Transverse colon (tissue), 4 donors: ENCODE measurements at regions not wholly inside any gene's neighbourhood (a gene's known extent, or its start where the extent isn't known, plus 50 kb on each side); places are given as distances from the start of the nearest gene placed in this dataset.

Source experiments
- DNase-seq: peaks from one replicate; pipeline ENCODE4 v3.0.0-alpha.2; 2019
- H3K27ac ChIP-seq, 4 donors: fragments of 200-600 bp; sonication (generic); 2 replicates each; pipeline ENCODE4 v1.5.1; 2016 to 2018; ENCODE audit warnings: inconsistent platforms in 4 of 4
- H3K27me3 ChIP-seq: fragments of 200-600 bp; sonication (generic); 2 replicates; pipeline ENCODE4 v1.5.1; 2017; ENCODE audit warnings: inconsistent platforms
- H3K36me3 ChIP-seq, 4 donors: fragments of 200-600 bp; sonication (generic); 2 replicates each; pipeline ENCODE4 v1.5.1; 2017 to 2019; ENCODE audit warnings: inconsistent platforms in 4 of 4
- H3K4me1 ChIP-seq, 4 donors: fragments of 200-600 bp; sonication (generic); 2 replicates each; pipeline ENCODE4 v1.5.1; 2017 to 2020; ENCODE audit warnings: inconsistent platforms in 4 of 4
- H3K4me3 ChIP-seq, 4 donors: fragments of 200-600 bp; sonication (generic); 1 replicate in 1 of 4; 2 replicates in 3 of 4; pipeline versions ENCODE4 v1.5.1 to v1.6.1; 2017 to 2019; ENCODE audit warnings: inconsistent platforms in 4 of 4
- H3K9me3 ChIP-seq, 2 donors: fragments of 200-600 bp; sonication (generic); 2 replicates each; pipeline ENCODE4 v1.5.1; 2017 to 2019; ENCODE audit warnings: inconsistent platforms in 2 of 2
- CTCF ChIP-seq, 5 experiments: fragments of 200-600 bp in 3 of 5; fragments of 450-650 bp in 2 of 5; sonication (generic) in 3 of 5; IDR thresholded peaks; 1 replicate in 2 of 5; 2 replicates in 3 of 5; pipeline ENCODE4 v1.5.1; 2016 to 2017; ENCODE audit warnings: antibody characterized with exemption in 5 of 5, inconsistent platforms in 3 of 5, mild to moderate bottlenecking in 2 of 5, moderate library complexity in 1 of 5
- EP300 ChIP-seq: sonication (generic); formaldehyde crosslinking; IDR thresholded peaks from one replicate; pipeline ENCODE4 v1.6.1; 2017; ENCODE audit warnings: antibody characterized with exemption, low read depth
- POLR2A ChIP-seq: fragments of 450-650 bp; IDR thresholded peaks from one replicate; pipeline ENCODE4 v1.6.1; 2016; ENCODE audit warnings: antibody characterized with exemption, mild to moderate bottlenecking, moderate library complexity
- POLR2AphosphoS5 ChIP-seq, 3 donors: sonication (generic); formaldehyde crosslinking; IDR thresholded peaks; one replicate each; pipeline ENCODE4 v1.6.1; 2016; ENCODE audit warnings: antibody characterized with exemption in 3 of 3
- WGBS, 2 donors: methylation state at CpG; one replicate each; pipeline ENCODE4 v1.1.5; 2018; ENCODE audit warnings: low coverage in 1 of 2; 5-methylcytosine and 5-hydroxymethylcytosine counted together
- in situ Hi-C, 4 donors: fragments of 200-750 bp; cut with MboI; loops; one replicate each; pipeline versions ENCODE4 v1.15.0 to v1.15.1; 2017; ENCODE audit warnings: low sequenced_read_pairs in 3 of 4, low pct_ligation_motif_present in 1 of 4, low pct_unique_long_range_greater_than_20kb in 1 of 4
- intact Hi-C: fragments of 100-400 bp; cut with DNase I; formaldehyde crosslinking; loops from one replicate; pipeline ENCODE4 v1.15.1; 2023; ENCODE audit warnings: low total_unique reads

- in situ Hi-C loops: no loop called here
- no peaks in the 10 kb centered on the region for H3K4me1 ChIP-seq
- H3K27me3 ChIP-seq: no peaks in the 10 kb centered on the region
- intact Hi-C loops: no loop called here
- TF ChIP-seq CTCF (IDR thresholded peaks at IDR 0.05) (no peak), POLR2AphosphoS5 (IDR thresholded peaks at IDR 0.05) (no peak), EP300 (no peak), POLR2A (no peak)
- H3K27ac ChIP-seq: no peak overlapping the region
- DNase-seq: no peak
- WGBS, 2 donors: 86% methylated on average over 2 of the region's 2 CpGs; no CpG with 5 or more reads in 1 of the 2 donors
- no peaks in the 10 kb centered on the region for H3K36me3 ChIP-seq
- H3K4me3 ChIP-seq: no peak overlapping the region
- peaks cover 3 to 4% of the 10 kb centered on the region in 2 donors for H3K9me3 ChIP-seq
Observed at GRCh38 chr4:188930822-188931221, 791.6 kb downstream of the TRIML1 start.

GRCh38 chr4:188934320-188934962, 795.2 kb downstream of the TRIML1 start:
- no peaks in the 10 kb centered on the region for H3K36me3 ChIP-seq
- no peak for TF ChIP-seq CTCF (IDR thresholded peaks at IDR 0.05)
- no peak for DNase-seq
- peaks cover 3 to 4% of the 10 kb centered on the region in 2 donors for H3K9me3 ChIP-seq
- WGBS, 2 donors: 57 to 78% methylated on average over 4 to 5 of the region's 5 CpGs
- no peaks in the 10 kb centered on the region for H3K27me3 ChIP-seq
- intact Hi-C loops: no loop called here
- H3K27ac ChIP-seq: no peak overlapping the region
- in situ Hi-C loops: no loop called here
- H3K4me1 ChIP-seq: no peaks in the 10 kb centered on the region
- no peak overlapping the region for H3K4me3 ChIP-seq

GRCh38 chr4:188941524-188942119, 802.4 kb downstream of the TRIML1 start:
- Histone ChIP-seq H3K27me3 (no peaks in the 10 kb centered on the region), H3K9me3 (peaks cover 0 to 4% of the 10 kb centered on the region in 2 donors), H3K27ac (no peak overlapping the region), H3K36me3 (no peaks in the 10 kb centered on the region), H3K4me3 (no peak overlapping the region), H3K4me1 (no peaks in the 10 kb centered on the region)
- intact Hi-C loops: no loop called here
- TF ChIP-seq POLR2A (no peak), CTCF (IDR thresholded peaks at IDR 0.05) (no peak), EP300 (no peak), POLR2AphosphoS5 (IDR thresholded peaks at IDR 0.05) (no peak)
- WGBS, 2 donors: 45 to 52% methylated on average over 3 of the region's 3 CpGs
- no peak for DNase-seq
- in situ Hi-C loops: no loop called here

GRCh38 chr4:188942606-188943005, 803.4 kb downstream of the TRIML1 start:
- Histone ChIP-seq H3K9me3 (peaks cover 0 to 4% of the 10 kb centered on the region in 2 donors), H3K27ac (no peak overlapping the region), H3K4me3 (no peak overlapping the region), H3K27me3 (no peaks in the 10 kb centered on the region), H3K4me1 (no peaks in the 10 kb centered on the region), H3K36me3 (no peaks in the 10 kb centered on the region)
- TF ChIP-seq EP300 (no peak), POLR2AphosphoS5 (IDR thresholded peaks at IDR 0.05) (no peak), POLR2A (no peak), CTCF (IDR thresholded peaks at IDR 0.05) (no peak)
- intact Hi-C loops: no loop called here
- in situ Hi-C loops: no loop called here
- WGBS, 2 donors: 62 to 63% methylated on average over 2 to 3 of the region's 3 CpGs
- no peak for DNase-seq
